HG03521 (cell line): ENCODE measurements at regions not wholly inside any gene's neighbourhood (a gene's known extent, or its start where the extent isn't known, plus 50 kb on each side); places are given as distances from the start of the nearest gene placed in this dataset.

Source experiments
- ATAC-seq: cut with Tn5 transposase; IDR thresholded peaks from one replicate; pipeline ENCODE4 v1.9.1; 2021; ENCODE audit warnings: mild to moderate bottlenecking, moderate library complexity; ENCODE audit not compliant: unreplicated experiment

DNA sequence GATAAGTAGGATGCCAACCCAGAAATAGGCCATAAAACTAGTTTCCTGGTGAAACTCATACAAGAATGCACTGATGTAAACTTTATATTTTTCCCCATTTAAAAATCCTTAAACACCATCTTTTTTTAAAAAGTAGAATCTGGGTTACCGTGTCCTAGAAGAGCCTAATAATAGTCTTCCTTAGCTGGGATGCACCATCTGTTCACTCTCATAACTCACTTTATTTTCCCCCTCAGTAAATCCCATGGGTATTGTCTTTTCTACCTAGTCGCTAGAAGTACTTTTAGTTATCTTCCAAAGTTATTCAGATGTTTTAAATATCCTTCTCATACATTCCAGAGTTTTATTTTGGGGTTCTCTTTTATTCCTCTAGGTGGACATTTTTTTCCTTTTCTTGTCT is 250.2 kb downstream of the PLA2G4A start:
- no peak for ATAC-seq

GRCh38 chr1:187079330-187079729 is 250.6 kb downstream of the PLA2G4A start:
- ATAC-seq: no peak

DNA sequence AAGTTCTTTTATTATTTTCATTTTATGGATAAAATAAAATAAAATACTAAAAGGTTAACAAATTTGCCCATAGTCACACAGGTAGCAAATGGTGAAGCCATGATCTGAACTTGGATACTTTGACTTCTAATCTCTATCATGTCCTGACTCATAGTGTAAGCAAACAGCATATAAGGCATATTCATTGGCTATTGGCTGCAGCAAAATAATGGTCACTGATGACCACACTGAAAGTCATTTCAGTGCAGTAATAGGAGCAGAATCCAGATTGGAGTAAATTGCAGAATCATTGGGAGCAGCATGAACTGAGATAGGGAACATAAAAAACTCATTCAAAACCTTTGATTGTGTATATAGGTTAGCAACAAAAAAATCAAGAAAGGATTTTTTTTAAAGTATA is 262.9 kb downstream of the PLA2G4A start:
- no peak for ATAC-seq

DNA sequence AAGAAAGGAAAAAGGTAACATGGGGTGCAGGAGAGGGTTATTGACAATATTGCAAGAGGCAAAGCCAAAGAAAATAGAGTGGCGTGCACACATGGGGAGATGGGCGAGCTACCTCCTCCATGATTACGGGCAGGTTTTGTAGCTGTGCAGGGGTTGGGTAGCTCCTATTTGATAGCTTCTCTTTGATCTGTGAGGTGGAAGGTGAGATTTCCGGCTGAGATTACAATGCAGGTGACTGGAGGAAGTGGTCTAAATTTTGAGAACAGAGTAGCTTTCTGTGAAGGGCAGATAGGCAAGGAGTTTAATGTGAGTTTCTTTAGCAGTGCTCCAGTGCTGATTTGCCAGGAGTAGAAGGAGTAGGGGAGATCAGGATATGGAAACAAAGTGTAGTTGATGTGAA is 263.4 kb downstream of the PLA2G4A start:
- ATAC-seq: no peak

GRCh38 chr1:187096689-187097088 is 267.9 kb downstream of the PLA2G4A start:
- ATAC-seq: no peak

DNA sequence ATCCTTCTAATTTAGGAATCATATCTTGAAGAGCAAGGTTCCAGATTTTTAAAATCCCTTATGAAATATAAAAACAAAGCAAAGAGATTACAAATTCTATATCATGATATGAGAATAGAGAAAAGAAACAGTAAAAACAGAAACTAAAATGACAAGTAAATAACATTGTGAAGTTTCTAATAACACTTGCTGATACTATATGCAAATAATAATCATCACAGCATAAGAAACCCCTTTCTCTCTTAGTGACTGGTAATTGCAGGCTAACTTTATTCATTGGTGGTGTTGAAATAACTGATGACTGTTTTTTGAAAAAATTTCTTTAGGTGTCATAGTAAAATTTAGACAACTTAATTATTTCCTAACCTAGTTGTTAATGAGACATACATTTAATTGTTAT is 281.6 kb downstream of the PLA2G4A start:
- ATAC-seq: no peak

GRCh38 chr1:187114792-187115191 is 286.0 kb downstream of the PLA2G4A start:
- no peak for ATAC-seq

- no peak for ATAC-seq
Measured at GRCh38 chr1:187121661-187122060, 292.9 kb downstream of the PLA2G4A start.

DNA sequence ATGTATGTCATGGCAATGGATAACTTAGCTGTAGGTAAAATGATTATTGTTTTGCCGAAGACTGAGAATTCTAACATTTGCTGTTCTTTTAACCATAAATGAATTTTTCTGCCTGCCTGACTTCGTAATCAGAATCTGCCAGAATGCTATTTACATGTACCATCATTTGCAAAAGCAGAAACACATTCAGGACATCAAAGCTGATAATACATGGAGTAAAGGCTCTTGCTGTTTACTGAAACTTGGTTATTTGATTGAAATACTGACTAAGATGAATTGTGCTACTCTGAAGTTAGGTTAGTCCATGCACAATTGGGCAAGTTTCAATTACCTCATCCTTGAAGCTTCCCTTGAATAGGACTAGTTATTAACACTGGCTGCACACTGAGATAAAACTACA is 293.8 kb downstream of the PLA2G4A start:
- ATAC-seq: no peak

- no peak for ATAC-seq
Measured at GRCh38 chr1:187129132-187129531, 300.4 kb downstream of the PLA2G4A start.

- no peak for ATAC-seq
Measured at GRCh38 chr1:187143783-187144182, 315.0 kb downstream of the PLA2G4A start.

DNA sequence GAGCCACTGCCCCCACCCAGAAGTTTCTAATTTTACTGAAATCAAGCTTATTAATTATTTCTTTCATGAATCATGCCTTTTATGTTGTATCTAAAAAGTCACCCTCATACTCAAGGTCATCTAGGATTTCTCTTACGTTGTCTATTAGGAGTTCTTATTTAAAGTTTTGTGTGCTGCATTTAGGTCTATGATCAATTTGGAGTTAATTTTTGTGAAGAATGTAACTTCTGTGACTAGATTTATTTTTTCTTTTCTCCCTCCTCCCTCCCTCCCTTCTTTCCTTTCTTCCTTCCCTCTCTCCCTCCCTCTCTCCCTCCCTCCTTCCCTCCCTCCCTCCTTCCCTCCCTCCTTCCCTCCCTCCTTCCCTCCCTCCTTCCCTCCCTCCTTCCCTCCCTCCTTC is 317.6 kb downstream of the PLA2G4A start:
- ATAC-seq: no peak

DNA sequence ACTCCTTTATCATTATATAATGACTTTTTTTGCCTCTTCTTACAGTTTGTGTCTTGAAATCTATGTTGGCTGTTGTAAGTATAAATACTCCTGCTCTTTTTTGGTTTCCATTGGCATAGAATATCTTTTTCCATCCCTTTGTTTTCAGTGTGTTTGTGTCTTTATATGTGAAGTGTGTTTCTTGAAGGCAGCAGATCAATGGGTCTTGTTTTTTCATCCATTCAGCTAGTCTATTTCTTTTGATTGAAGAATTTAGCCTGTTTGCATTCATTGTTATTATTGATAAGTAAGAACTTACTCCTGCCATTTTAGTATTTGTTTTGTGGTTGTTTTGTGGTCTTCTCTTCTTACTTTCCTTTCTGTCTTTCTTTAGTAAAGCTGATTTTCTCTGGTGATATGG is 322.8 kb downstream of the PLA2G4A start:
- ATAC-seq: no peak

GRCh38 chr1:187153047-187153446 is 324.3 kb downstream of the PLA2G4A start:
- no peak for ATAC-seq

DNA sequence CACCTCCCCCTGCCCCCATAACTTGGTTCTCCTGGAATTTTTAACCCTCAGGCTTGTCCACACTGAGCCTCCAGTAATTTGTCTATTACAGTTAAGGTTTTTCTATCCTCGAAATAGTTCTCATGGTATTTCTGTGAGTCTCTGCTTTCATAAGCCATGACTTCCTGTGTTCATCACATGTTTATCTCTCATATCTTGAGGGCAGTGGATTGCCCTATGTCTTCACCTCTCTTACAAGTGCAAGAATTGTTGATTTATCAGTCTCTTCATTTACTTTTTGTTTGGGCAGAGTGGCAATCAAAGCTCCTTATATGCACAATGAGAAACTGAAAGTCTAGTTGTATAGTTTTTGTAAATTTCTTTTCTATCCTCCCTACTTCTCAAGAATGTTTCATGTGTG is 328.4 kb downstream of the PLA2G4A start:
- ATAC-seq: no peak

DNA sequence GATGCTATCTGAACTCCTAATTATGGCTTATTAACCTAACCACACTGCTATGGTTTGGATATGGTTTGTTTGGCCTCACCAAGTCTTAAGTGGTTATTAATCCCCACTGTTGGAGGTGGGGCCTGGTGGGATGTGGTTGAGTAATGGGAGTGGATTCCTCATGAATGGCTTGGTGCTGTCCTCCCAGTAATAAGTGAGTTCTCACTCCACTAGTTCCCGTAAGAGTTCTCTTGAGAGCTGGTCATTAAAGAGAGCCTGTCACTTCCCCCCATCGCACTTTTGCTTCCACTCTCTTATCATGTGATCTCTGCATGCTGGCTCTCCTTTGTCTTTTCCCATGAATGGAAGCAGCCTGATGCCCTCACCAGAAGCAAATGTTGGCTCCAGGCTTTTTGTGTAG is 328.8 kb downstream of the PLA2G4A start:
- ATAC-seq: no peak

- ATAC-seq: no peak
Measured at GRCh38 chr1:187167555-187167954, 338.8 kb downstream of the PLA2G4A start.

GRCh38 chr1:187168297-187168696 is 339.5 kb downstream of the PLA2G4A start:
- ATAC-seq: no peak

DNA sequence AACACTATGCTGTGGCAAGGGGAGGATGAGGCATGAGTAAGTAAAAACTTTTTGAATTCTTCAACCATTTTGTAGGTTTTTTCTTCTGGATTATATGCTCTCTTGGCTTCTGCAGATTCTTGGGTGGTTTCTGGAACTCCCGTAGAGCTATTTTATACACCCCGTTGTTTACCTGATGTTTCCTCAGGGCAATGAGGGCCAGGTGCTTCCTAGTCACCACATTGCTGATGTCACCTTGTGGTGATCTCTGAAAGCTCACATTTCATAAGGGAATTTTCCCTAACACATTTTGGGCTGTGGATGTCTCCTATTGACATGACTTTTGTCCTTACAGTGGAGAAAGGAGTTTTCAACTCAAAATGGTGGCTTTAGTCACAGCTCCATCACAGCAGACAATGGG is 356.6 kb downstream of the PLA2G4A start:
- ATAC-seq: no peak

DNA sequence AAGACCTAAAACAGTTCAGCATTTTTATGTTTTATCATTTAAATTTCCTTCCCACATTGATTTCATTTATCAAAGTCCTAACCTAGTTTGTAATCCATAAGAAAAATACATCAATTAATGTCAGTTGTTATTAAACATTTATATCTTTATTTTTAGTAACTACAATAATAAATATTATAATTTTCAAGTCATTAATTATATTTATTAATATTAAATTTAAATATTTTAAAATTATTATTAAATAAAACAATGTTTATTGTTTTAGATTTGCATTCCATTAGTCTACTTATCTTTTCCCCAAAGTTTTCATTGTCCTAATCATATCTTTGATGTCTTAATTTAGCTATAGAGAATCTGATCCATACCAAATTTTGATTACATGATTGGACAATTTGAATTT is 368.9 kb downstream of the PLA2G4A start:
- ATAC-seq: no peak

DNA sequence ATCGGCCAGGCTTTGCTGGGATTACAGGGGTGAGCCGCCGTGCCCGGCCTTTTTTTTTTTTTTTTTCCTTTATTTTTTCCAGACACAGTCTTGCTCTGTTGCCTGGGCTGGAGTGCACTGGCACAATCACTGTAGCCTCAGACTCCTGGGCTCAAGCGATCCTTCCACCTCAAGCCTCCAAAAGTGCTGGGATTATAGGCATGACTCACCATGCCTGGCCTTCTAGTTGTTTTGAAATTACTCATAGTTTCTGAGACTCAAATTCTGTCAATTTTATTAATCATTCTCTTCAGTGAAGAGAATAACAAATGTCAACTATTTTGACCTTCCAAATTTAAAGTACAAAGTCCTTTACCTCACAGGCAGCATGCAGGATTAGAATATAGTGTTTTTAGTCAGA is 374.5 kb downstream of the PLA2G4A start:
- ATAC-seq: no peak

- no peak for ATAC-seq
Measured at GRCh38 chr1:187212377-187212776, 383.6 kb downstream of the PLA2G4A start.

GRCh38 chr1:187226396-187226795 is 397.6 kb downstream of the PLA2G4A start:
- ATAC-seq: no peak

GRCh38 chr1:187228790-187229189 is 400.0 kb downstream of the PLA2G4A start:
- ATAC-seq: no peak
